ENCODE measurements at regions not wholly inside any gene's neighbourhood (a gene's known extent, or its start where the extent isn't known, plus 50 kb on each side); places are given as distances from the start of the nearest gene placed in this dataset.

DNA sequence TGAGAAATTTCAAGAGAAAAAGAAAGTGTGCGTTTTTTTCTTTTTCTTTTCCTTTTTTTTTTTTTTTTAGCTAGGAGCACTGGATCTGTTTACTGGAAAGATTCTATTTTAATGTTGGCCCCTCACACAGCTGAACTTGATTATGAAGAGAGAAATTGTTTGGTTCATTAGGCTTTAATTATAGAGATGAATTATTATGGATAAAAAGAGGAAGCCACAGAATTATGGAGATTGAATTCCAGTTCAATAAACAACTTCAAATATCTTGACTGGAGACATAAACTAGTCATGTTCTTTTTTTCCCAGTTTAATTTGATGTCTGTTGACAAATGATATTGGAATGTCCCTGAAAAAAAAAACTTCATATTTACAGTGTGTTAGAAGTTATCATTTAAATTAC, 152.0 kb upstream of the HS3ST3A1 start:
- Histone ChIP-seq H3K27me3 (ENCODE audit: control insufficient read depth, insufficient read depth, low read length) (no peaks in the 10 kb centered on the region), H3K4me3 (ENCODE audit: low read depth in 2 of 2, low read length in 2 of 2) (no peak overlapping the region), H3K27ac (ENCODE audit: low read length) (no peak overlapping the region), H3K36me3 (ENCODE audit: control insufficient read depth, insufficient read depth, low read length) (no peaks in the 10 kb centered on the region), H3K4me1 (ENCODE audit: control insufficient read depth, insufficient read depth, low read length) (no peaks in the 10 kb centered on the region), H3K9me3 (ENCODE audit: control insufficient read depth, insufficient read depth, low read depth, low read length) (no peaks in the 10 kb centered on the region)
- POLR2A ChIA-PET, result no interaction called here
- no peak for TF ChIP-seq TCF7L2 (IDR thresholded peaks at IDR 0.05; ENCODE audit: low read depth, low read length)
- TF ChIP-seq, protein P1, sequence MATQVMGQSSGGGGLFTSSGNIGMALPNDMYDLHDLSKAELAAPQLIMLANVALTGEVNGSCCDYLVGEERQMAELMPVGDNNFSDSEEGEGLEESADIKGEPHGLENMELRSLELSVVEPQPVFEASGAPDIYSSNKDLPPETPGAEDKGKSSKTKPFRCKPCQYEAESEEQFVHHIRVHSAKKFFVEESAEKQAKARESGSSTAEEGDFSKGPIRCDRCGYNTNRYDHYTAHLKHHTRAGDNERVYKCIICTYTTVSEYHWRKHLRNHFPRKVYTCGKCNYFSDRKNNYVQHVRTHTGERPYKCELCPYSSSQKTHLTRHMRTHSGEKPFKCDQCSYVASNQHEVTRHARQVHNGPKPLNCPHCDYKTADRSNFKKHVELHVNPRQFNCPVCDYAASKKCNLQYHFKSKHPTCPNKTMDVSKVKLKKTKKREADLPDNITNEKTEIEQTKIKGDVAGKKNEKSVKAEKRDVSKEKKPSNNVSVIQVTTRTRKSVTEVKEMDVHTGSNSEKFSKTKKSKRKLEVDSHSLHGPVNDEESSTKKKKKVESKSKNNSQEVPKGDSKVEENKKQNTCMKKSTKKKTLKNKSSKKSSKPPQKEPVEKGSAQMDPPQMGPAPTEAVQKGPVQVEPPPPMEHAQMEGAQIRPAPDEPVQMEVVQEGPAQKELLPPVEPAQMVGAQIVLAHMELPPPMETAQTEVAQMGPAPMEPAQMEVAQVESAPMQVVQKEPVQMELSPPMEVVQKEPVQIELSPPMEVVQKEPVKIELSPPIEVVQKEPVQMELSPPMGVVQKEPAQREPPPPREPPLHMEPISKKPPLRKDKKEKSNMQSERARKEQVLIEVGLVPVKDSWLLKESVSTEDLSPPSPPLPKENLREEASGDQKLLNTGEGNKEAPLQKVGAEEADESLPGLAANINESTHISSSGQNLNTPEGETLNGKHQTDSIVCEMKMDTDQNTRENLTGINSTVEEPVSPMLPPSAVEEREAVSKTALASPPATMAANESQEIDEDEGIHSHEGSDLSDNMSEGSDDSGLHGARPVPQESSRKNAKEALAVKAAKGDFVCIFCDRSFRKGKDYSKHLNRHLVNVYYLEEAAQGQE (IDR thresholded peaks at IDR 0.05; ENCODE audit: insufficient read depth in 1 of 2, low read depth in 2 of 2, low read length in 1 of 2), result no peak
- TF ChIP-seq, protein P2, sequence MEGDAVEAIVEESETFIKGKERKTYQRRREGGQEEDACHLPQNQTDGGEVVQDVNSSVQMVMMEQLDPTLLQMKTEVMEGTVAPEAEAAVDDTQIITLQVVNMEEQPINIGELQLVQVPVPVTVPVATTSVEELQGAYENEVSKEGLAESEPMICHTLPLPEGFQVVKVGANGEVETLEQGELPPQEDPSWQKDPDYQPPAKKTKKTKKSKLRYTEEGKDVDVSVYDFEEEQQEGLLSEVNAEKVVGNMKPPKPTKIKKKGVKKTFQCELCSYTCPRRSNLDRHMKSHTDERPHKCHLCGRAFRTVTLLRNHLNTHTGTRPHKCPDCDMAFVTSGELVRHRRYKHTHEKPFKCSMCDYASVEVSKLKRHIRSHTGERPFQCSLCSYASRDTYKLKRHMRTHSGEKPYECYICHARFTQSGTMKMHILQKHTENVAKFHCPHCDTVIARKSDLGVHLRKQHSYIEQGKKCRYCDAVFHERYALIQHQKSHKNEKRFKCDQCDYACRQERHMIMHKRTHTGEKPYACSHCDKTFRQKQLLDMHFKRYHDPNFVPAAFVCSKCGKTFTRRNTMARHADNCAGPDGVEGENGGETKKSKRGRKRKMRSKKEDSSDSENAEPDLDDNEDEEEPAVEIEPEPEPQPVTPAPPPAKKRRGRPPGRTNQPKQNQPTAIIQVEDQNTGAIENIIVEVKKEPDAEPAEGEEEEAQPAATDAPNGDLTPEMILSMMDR (IDR thresholded peaks at IDR 0.05), result no peak
- TF ChIP-seq SIN3A (IDR thresholded peaks at IDR 0.05; ENCODE audit: borderline replicate concordance, insufficient read depth, low read depth, low read length), result no peak
- no peak for TF ChIP-seq POLR2AphosphoS5 (IDR thresholded peaks at IDR 0.05; ENCODE audit: low read depth, low read length)
- intact Hi-C loops (cut with micrococcal nuclease; ENCODE audit: unreplicated experiment) (no loop called here), in situ Hi-C loops (cut with HindIII; ENCODE audit: low pct_unique_long_range_greater_than_20kb, low sequenced_read_pairs) (no loop called here)
- ATAC-seq, result no peak
- CTCF ChIA-PET, result no interaction called here
- no peak for DNase-seq (ENCODE audit: low read depth, low spot score)
- no TSS peak for BruUV-seq (replicated peaks)

DNA sequence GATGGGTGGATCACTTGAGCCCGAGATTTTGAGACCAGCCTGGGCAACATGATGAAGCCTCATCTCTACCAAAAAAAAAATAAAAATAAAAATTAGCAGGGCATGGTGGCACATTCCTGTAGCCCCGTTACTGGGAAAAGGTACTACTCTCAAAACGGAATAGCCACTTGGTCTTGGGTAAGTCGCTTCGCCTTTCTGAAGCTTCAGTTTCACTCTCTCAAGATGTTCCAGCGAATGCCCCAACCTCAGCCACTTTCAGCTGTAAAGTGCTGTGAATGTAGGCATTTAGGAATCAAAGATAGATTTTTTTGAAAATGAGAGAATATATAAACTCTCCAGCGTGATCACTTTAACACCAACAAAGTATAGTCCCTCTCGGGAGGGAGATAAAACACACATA, 154.1 kb upstream of the HS3ST3A1 start:
- Histone ChIP-seq H3K4me3 (ENCODE audit: low read depth in 2 of 2, low read length in 2 of 2) (no peak overlapping the region), H3K27me3 (ENCODE audit: control insufficient read depth, insufficient read depth, low read length) (no peaks in the 10 kb centered on the region), H3K4me1 (ENCODE audit: control insufficient read depth, insufficient read depth, low read length) (no peaks in the 10 kb centered on the region), H3K36me3 (ENCODE audit: control insufficient read depth, insufficient read depth, low read length) (no peaks in the 10 kb centered on the region), H3K9me3 (ENCODE audit: control insufficient read depth, insufficient read depth, low read depth, low read length) (no peaks in the 10 kb centered on the region), H3K27ac (ENCODE audit: low read length) (no peak overlapping the region)
- TF ChIP-seq TCF7L2 (IDR thresholded peaks at IDR 0.05; ENCODE audit: low read depth, low read length), result no peak
- TF ChIP-seq, protein P1 (IDR thresholded peaks at IDR 0.05; ENCODE audit: insufficient read depth in 1 of 2, low read depth in 2 of 2, low read length in 1 of 2), result no peak
- TF ChIP-seq, protein P2 (IDR thresholded peaks at IDR 0.05), result no peak
- TF ChIP-seq POLR2AphosphoS5 (IDR thresholded peaks at IDR 0.05; ENCODE audit: low read depth, low read length), result no peak
- TF ChIP-seq SIN3A (IDR thresholded peaks at IDR 0.05; ENCODE audit: borderline replicate concordance, insufficient read depth, low read depth, low read length), result no peak
- POLR2A ChIA-PET, result no interaction called here
- intact Hi-C loops (cut with micrococcal nuclease; ENCODE audit: unreplicated experiment) (no loop called here), in situ Hi-C loops (cut with HindIII; ENCODE audit: low pct_unique_long_range_greater_than_20kb, low sequenced_read_pairs) (no loop called here)
- CTCF ChIA-PET, result no interaction called here
- no TSS peak for BruUV-seq (replicated peaks)
- no peak for DNase-seq (ENCODE audit: low read depth, low spot score)
- ATAC-seq, result no peak
